Tibial nerve (tissue), 4 donors: ENCODE measurements at regions not wholly inside any gene's neighbourhood (a gene's known extent, or its start where the extent isn't known, plus 50 kb on each side); places are given as distances from the start of the nearest gene placed in this dataset.
"Not testable (repeated sequence)": the region's sequence is repeated elsewhere in the genome, so short reads cannot be mapped to it uniquely, and the experiment has no call there.

Source experiments
- DNase-seq, 2 donors: peaks; one replicate each; pipeline ENCODE4 v3.0.0-alpha.2; 2019; ENCODE audit warnings: low spot score in 2 of 2
- H3K27ac ChIP-seq, 4 donors: fragments of 200-600 bp; sonication (generic) in 3 of 4; one replicate each; pipeline ENCODE4 v1.5.1; 2017 to 2019; ENCODE audit warnings: mild to moderate bottlenecking in 1 of 4
- H3K27me3 ChIP-seq, 2 donors: fragments of 200-600 bp; sonication (generic) in 1 of 2; one replicate each; pipeline versions ENCODE4 v1.5.1 to v1.6.0; 2017 to 2019
- H3K36me3 ChIP-seq, 3 donors: fragments of 200-600 bp; sonication (generic); one replicate each; pipeline ENCODE4 v1.5.1; 2018 to 2019
- H3K4me1 ChIP-seq, 4 donors: fragments of 200-600 bp; sonication (generic) in 3 of 4; one replicate each; pipeline ENCODE4 v1.5.1; 2017 to 2019
- H3K4me3 ChIP-seq, 4 donors: fragments of 200-600 bp; sonication (generic) in 3 of 4; one replicate each; pipeline ENCODE4 v1.5.1; 2017 to 2019; ENCODE audit warnings: mild to moderate bottlenecking in 1 of 4, moderate library complexity in 1 of 4
- H3K9me3 ChIP-seq, 4 donors: fragments of 200-600 bp; sonication (generic) in 3 of 4; one replicate each; pipeline ENCODE4 v1.5.1; 2017 to 2019
- EP300 ChIP-seq, 2 donors: sonication (generic); formaldehyde crosslinking; IDR thresholded peaks; one replicate each; pipeline ENCODE4 v1.6.1; 2017; ENCODE audit warnings: antibody characterized with exemption in 2 of 2, mild to moderate bottlenecking in 1 of 2
- POLR2A ChIP-seq, 2 donors: fragments of 450-650 bp; IDR thresholded peaks; one replicate each; pipeline ENCODE4 v1.6.1; 2017; ENCODE audit warnings: antibody characterized with exemption in 2 of 2, mild to moderate bottlenecking in 2 of 2, moderate library complexity in 2 of 2
- WGBS, 2 donors: methylation state at CpG; one replicate each; pipeline ENCODE4 v1.1.5; 2018; 5-methylcytosine and 5-hydroxymethylcytosine counted together
- TF ChIP-seq, protein P1 (sequence below), 5 experiments: fragments of 200-600 bp in 3 of 5; fragments of 450-650 bp in 2 of 5; sonication (generic) in 3 of 5; IDR thresholded peaks; one replicate each; pipeline ENCODE4 v1.5.1; 2016 to 2019; ENCODE audit warnings: antibody characterized with exemption in 5 of 5, mild to moderate bottlenecking in 3 of 5, moderate library complexity in 2 of 5

DNA sequence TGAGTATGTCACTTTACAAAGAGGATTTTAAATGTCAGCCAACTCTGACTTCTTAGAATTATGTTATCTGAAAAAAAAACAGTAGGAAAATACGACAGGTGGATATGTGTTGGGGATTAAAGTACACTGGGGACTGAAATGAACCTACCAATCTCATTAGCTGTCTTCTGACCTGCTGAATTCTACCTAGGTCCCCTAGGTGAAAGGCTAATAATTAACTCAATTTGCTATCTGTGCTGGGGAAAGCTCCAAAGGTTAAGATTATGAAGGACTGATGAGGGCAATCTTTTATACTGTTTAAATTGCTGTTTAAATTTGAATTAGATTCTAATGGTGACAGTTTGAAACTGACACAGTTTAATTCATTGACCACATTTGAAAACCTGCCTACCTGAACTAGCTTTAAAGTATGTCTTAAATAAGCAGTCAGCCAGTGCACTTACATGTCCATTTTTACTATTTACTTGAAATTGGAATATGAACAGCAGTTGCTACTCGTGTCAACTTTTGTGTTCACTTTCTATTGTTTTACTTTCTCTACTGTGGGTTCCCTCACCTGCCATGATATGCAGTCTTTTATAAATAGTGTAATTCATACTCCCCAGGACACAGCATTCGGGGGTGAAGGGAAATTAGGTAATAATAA lies 977.3 kb downstream of the C4orf33 start:
- Histone ChIP-seq H3K27me3 (no peaks in the 10 kb centered on the region), H3K36me3 (no peaks in the 10 kb centered on the region), H3K4me3 (no peak overlapping the region), H3K4me1 (no peaks in the 10 kb centered on the region), H3K27ac (no peak overlapping the region), H3K9me3 (no peaks in the 10 kb centered on the region)
- no peak for DNase-seq
- TF ChIP-seq EP300 (IDR thresholded peaks at IDR 0.05) (no peak), POLR2A (IDR thresholded peaks at IDR 0.05) (no peak)
- TF ChIP-seq, protein P1, sequence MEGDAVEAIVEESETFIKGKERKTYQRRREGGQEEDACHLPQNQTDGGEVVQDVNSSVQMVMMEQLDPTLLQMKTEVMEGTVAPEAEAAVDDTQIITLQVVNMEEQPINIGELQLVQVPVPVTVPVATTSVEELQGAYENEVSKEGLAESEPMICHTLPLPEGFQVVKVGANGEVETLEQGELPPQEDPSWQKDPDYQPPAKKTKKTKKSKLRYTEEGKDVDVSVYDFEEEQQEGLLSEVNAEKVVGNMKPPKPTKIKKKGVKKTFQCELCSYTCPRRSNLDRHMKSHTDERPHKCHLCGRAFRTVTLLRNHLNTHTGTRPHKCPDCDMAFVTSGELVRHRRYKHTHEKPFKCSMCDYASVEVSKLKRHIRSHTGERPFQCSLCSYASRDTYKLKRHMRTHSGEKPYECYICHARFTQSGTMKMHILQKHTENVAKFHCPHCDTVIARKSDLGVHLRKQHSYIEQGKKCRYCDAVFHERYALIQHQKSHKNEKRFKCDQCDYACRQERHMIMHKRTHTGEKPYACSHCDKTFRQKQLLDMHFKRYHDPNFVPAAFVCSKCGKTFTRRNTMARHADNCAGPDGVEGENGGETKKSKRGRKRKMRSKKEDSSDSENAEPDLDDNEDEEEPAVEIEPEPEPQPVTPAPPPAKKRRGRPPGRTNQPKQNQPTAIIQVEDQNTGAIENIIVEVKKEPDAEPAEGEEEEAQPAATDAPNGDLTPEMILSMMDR (IDR thresholded peaks at IDR 0.05): no peak
- WGBS, 2 donors: 80 to 81% methylated on average over 3 of the region's 3 CpGs

DNA sequence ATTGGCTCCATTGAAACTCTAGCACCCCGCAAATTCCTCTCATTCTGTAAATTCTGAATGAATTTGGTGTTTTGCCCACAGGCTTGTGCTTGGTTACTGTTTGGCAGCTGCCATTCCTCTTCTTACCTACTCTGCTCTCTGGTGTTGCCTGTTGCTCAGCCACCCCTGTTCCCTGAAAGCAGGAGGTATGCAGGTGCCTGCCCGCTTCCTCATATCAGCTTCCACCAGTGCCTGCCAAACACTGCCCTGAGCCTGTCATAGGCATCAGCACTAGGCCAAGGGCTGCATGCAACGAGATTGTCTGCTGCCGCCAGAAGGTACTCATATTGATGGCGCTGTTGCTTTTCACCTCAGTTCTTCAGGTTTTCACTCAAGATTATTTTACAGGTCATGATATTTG lies 978.1 kb downstream of the C4orf33 start:
- Histone ChIP-seq H3K27me3 (no peaks in the 10 kb centered on the region), H3K27ac (no peak overlapping the region), H3K36me3 (no peaks in the 10 kb centered on the region), H3K9me3 (no peaks in the 10 kb centered on the region), H3K4me3 (no peak overlapping the region), H3K4me1 (no peaks in the 10 kb centered on the region)
- no peak for DNase-seq
- 87 to 95% methylated on average over 5 of the region's 5 CpGs for WGBS, 2 donors
- no peak for TF ChIP-seq POLR2A (IDR thresholded peaks at IDR 0.05)
- no peak for TF ChIP-seq EP300 (IDR thresholded peaks at IDR 0.05)
- TF ChIP-seq, protein P1 (IDR thresholded peaks at IDR 0.05): no peak

DNA sequence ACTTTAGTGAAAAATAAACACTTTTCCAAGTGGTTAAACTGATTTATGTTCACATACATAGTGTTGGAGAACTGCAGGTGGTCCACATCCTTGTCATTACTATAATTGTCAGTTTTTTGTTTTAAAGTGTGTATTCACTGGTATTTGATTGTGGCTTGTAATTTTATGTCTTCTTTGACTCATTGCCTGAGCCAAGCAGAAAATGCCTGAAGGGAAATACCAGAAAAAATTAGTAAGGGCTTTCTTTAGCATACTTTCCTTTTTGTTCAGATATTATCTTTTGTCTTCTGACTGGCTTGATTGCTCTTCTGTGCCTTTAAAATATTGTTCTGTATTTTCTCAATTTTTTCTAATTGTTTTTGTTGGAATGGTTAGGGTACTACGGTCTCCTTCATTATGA lies 981.3 kb downstream of the C4orf33 start:
- DNase-seq: no peak
- Histone ChIP-seq H3K27ac (no peak overlapping the region), H3K4me1 (no peaks in the 10 kb centered on the region), H3K9me3 (no peaks in the 10 kb centered on the region), H3K36me3 (no peaks in the 10 kb centered on the region), H3K4me3 (no peak overlapping the region), H3K27me3 (no peaks in the 10 kb centered on the region)
- no peak for TF ChIP-seq POLR2A (IDR thresholded peaks at IDR 0.05)
- TF ChIP-seq, protein P1 (IDR thresholded peaks at IDR 0.05): no peak
- TF ChIP-seq EP300 (IDR thresholded peaks at IDR 0.05): no peak
- WGBS, 2 donors: 27% methylated on average over 1 of the region's 1 CpG

DNA sequence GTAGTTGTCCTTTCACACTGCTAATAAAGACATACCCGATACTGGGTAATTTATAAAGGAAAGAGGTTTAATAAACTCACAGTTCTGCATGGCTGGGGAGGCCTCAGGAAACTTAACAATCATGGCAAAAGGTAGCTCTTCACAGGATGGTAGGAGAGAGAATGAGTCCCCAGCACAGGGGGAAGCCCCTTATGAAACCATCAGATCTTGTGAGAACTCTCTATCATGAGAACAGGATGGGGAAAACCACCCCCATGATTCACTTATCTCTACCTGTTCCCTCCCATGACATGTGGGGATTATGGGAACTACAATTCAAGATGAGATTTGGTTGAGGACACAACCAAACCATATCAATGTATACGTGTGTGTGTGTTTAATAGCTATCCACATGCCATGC lies 983.1 kb downstream of the C4orf33 start:
- H3K36me3 ChIP-seq, H3K4me1 ChIP-seq, DNase-seq, H3K4me3 ChIP-seq, H3K27ac ChIP-seq, H3K27me3 ChIP-seq, H3K9me3 ChIP-seq: not testable (repeated sequence)
- 83 to 86% methylated on average over 2 of the region's 2 CpGs for WGBS, 2 donors

DNA sequence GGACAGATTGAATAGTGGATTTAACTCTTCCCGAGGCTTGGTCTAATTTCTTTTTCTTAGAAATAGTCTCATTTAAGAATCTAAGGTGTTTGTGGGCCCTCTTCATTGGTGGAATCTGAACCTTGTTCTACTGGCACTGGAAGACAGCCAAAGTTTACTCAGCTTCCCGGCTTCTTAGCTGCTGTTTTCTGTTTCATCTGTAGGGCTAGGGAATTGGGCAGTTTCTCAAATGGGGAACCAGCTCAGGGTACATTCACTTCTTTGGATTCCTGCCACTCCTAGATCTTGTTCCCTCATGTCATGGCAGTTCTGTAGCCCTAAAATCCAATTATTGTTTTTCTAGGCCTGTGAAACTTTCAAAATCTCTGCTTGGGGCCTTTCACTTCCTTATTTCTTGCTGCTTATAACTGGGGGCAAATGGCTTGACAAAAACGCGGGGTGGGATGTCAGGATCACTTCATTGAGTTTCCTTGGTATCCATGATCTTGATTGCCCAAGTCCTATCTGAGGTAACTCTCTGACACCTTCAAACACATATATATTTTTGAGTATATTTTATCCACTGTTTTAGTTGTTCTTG lies 985.0 kb downstream of the C4orf33 start:
- Histone ChIP-seq H3K36me3 (no peaks in the 10 kb centered on the region), H3K9me3 (no peaks in the 10 kb centered on the region), H3K4me3 (no peak overlapping the region), H3K27ac (no peak overlapping the region), H3K4me1 (no peaks in the 10 kb centered on the region), H3K27me3 (no peaks in the 10 kb centered on the region)
- WGBS, 2 donors: 76 to 78% methylated on average over 4 of the region's 4 CpGs
- no peak for DNase-seq
- TF ChIP-seq EP300 (IDR thresholded peaks at IDR 0.05) (no peak), POLR2A (IDR thresholded peaks at IDR 0.05) (no peak)
- TF ChIP-seq, protein P1 (IDR thresholded peaks at IDR 0.05): no peak
